Large intestine (tissue), 3 donors: ENCODE measurements at regions not wholly inside any gene's neighbourhood (a gene's known extent, or its start where the extent isn't known, plus 50 kb on each side); places are given as distances from the start of the nearest gene placed in this dataset.

Experiments
- DNase-seq, 2 donors: peaks; one replicate each; pipeline versions ENCODE4 v3.0.0 to v3.0.0-alpha.2; 2013
- H3K27ac ChIP-seq: one replicate; pipeline ENCODE4 v1.5.1; 2013; ENCODE audit warnings: low read length
- H3K27me3 ChIP-seq: 2 replicates; pipeline ENCODE4 v1.6.1; 2013; ENCODE audit warnings: low read length; ENCODE audit not compliant: control insufficient read depth, insufficient read depth
- H3K36me3 ChIP-seq: 2 replicates; pipeline ENCODE4 v1.6.1; 2013; ENCODE audit warnings: low read length; ENCODE audit not compliant: control insufficient read depth, insufficient read depth
- H3K4me1 ChIP-seq: one replicate; pipeline ENCODE4 v1.6.1; 2013; ENCODE audit warnings: low read length; ENCODE audit not compliant: control insufficient read depth, insufficient read depth
- H3K4me3 ChIP-seq: one replicate; pipeline ENCODE4 v1.5.1; 2013; ENCODE audit warnings: low read length
- H3K9me3 ChIP-seq: one replicate; pipeline ENCODE4 v1.6.1; 2013; ENCODE audit warnings: mild to moderate bottlenecking, low read depth, low read length, moderate library complexity; ENCODE audit not compliant: control insufficient read depth
- WGBS: methylation state at CpG from one replicate; pipeline ENCODE4 v1.1.5; 2013; ENCODE audit warnings: low lambda C conversion rate; ENCODE audit not compliant: insufficient coverage; 5-methylcytosine and 5-hydroxymethylcytosine counted together

DNA sequence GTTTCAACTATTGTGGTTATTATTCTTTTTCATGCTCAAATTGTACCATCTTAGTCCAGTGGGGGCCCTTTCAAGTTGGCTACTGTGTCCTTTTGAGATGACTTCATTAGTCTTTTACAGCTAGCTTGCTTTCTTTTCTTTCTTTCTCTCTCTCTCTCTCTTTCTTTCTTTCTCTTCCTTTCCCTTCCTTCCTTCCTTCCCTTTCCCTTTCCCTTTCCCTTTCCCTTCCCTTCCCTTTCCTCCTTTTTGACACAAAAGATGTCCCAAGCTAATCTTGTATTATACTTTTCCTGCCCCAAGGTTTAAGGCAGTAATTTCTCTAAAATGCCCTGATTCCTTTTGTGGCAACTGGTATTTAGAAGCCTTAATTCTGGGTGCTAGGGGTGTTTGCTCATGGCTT, 213.0 kb upstream of the TBC1D5 start:
- Histone ChIP-seq H3K4me1 (no peaks in the 10 kb centered on the region), H3K9me3 (no peaks in the 10 kb centered on the region), H3K27ac (no peak overlapping the region), H3K36me3 (no peaks in the 10 kb centered on the region), H3K4me3 (no peak overlapping the region), H3K27me3 (no peaks in the 10 kb centered on the region)
- DNase-seq = no peak

DNA sequence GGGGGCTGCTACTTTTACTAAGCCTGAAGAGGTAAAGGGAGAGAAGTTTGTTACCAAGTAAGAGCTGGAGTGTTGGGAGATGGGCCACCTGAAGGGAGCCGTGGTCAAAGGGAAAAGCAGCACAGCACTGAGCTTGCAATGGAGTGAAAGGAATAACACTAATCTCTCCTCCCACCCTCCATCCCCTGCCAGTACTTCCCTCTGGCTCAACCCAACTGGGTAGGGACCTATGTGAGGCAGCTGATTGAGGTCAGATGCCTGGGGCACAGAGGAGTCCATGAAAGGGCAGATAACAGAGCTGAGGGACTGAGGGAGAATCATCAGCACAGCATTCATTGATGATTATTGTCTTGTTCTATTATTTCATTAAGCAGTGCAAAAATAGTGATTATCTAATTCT, 212.4 kb upstream of the TBC1D5 start:
- DNase-seq = no peak
- Histone ChIP-seq H3K27me3 (no peaks in the 10 kb centered on the region), H3K4me3 (no peak overlapping the region), H3K36me3 (no peaks in the 10 kb centered on the region), H3K9me3 (no peaks in the 10 kb centered on the region), H3K4me1 (no peaks in the 10 kb centered on the region), H3K27ac (no peak overlapping the region)
- WGBS = no CpG with 5 or more reads among the region's 1 CpG

DNA sequence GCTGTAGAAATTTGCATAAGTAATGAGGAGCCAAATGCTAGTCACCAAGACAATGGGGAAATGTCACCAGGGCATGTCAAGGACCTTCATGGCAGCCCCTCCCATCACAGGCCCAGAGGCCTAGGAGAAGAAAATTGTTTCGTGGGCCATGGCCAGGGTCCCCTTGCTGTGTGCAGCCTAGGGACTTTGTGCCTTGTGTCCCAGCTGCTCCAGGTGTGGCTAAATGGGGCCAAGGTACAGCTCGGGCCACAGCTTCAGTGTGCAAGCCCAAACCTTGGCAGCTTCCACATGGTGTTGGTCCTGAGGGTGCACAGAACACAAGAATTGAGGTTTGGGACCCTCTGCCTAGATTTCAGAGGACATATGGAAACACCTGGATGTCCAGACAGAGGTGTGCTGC, 208.8 kb upstream of the TBC1D5 start:
- H3K27ac ChIP-seq = no peak overlapping the region
- DNase-seq = no peak

DNA sequence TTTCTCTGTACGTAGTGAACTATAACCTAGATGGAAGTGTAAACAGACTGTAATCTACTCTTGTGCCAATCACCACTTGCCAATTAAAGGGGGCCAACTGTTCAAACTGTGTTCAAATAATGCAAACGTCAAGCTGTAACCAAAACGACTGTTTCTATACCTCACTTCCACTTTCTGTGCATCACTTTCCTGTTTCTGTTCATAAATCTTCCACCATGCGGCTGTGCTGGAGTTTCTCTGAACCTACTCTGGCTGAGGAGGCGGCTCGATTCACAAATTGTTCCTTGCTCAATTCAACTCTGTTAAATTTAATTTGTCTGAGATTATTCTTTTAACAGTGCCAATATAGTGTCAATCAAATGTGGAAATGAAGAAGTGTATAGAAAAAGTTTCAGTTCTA, 206.7 kb upstream of the TBC1D5 start:
- WGBS = 11% methylated on average over 2 of the region's 6 CpGs
- no peaks in the 10 kb centered on the region for H3K9me3 ChIP-seq
- no peaks in the 10 kb centered on the region for H3K36me3 ChIP-seq
- H3K27me3 ChIP-seq = no peaks in the 10 kb centered on the region
- no peak for DNase-seq
- H3K4me1 ChIP-seq = no peaks in the 10 kb centered on the region
- H3K4me3 ChIP-seq = no peak overlapping the region
- no peak overlapping the region for H3K27ac ChIP-seq

More for the DNA sequence above, 208.8 kb upstream of the TBC1D5 start:
- H3K36me3 ChIP-seq = no peaks in the 10 kb centered on the region
- WGBS = no CpG with 5 or more reads among the region's 2 CpGs
- no peaks in the 10 kb centered on the region for H3K4me1 ChIP-seq
- no peak overlapping the region for H3K4me3 ChIP-seq
- no peaks in the 10 kb centered on the region for H3K9me3 ChIP-seq
- no peaks in the 10 kb centered on the region for H3K27me3 ChIP-seq

DNA sequence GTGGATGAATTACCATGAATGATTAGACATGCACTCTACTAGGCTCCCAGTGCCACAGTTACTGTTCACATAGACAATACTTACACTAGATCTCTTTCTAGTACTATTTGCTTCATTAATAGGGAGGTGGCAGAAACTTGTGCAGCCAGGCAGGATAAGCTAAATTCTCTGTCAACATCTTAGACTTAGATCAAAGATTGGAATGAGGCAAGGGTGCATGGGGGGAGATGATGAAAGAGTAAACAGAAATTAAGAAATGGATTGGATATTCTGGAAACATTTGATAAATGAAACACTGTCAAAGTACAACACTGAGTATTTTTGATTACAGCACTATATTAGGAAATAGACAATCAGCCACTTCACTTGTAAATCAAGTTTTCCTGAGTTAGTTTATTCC, 205.4 kb upstream of the TBC1D5 start:
- no peaks in the 10 kb centered on the region for H3K9me3 ChIP-seq
- no peaks in the 10 kb centered on the region for H3K4me1 ChIP-seq
- H3K36me3 ChIP-seq = no peaks in the 10 kb centered on the region
- H3K27ac ChIP-seq = no peak overlapping the region
- H3K4me3 ChIP-seq = no peak overlapping the region
- DNase-seq = no peak
- no peaks in the 10 kb centered on the region for H3K27me3 ChIP-seq

DNA sequence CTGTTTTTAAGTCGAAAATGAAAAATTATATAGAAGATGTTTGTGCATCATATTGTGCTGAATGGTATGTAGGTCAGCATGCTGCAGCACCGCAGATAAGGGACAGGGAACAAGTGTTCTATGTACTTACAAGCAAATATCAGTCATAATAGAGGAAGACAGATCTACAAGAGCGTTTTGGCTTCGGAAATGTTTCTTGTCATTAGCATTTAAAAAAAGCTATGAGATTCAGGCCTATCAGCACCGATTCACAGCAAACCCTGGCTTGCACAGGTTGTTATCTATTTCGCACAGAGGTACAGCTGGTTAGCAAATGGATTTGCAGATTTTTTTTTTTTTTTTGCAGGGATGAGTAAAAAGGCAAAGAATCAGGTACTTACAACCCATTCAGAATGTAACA, 204.2 kb upstream of the TBC1D5 start:
- 100% methylated on average over 3 of the region's 6 CpGs for WGBS
- no peaks in the 10 kb centered on the region for H3K36me3 ChIP-seq
- H3K27ac ChIP-seq = no peak overlapping the region
- H3K4me1 ChIP-seq = no peaks in the 10 kb centered on the region
- H3K9me3 ChIP-seq = no peaks in the 10 kb centered on the region
- H3K27me3 ChIP-seq = no peaks in the 10 kb centered on the region
- DNase-seq = no peak
- no peak overlapping the region for H3K4me3 ChIP-seq

DNA sequence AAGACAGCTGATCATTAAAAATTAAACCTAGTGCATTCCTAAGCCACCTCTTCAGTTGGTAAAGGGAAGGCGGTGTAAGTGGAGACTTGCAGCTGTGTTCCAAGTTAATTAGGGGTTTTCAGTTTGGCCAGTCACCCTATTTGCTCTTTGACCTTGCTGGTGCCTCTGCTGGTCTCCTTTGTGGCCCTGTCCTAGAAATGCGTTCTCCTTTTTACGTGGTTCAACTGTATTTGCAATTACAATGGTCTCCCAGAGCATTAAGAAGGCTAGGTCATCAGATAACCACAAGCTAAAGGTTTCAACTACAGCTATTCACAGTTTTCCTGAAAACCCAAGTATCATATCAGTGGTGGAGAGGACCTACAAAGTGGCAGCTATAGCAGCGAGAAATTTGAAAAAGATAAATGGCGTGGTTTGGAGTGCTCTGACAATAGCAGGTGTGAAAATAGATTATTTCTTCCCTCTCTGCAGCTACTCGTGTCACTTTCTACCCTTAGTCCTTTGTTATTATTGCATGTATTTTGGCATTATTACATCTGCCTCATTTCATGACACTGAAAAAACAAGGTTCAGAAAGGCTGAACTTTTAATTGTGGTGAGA, 203.5 kb upstream of the TBC1D5 start:
- H3K9me3 ChIP-seq = no peaks in the 10 kb centered on the region
- 100% methylated on average over 2 of the region's 6 CpGs for WGBS
- no peaks in the 10 kb centered on the region for H3K4me1 ChIP-seq
- no peak overlapping the region for H3K27ac ChIP-seq
- no peak for DNase-seq
- no peaks in the 10 kb centered on the region for H3K36me3 ChIP-seq
- H3K4me3 ChIP-seq = no peak overlapping the region
- no peaks in the 10 kb centered on the region for H3K27me3 ChIP-seq

DNA sequence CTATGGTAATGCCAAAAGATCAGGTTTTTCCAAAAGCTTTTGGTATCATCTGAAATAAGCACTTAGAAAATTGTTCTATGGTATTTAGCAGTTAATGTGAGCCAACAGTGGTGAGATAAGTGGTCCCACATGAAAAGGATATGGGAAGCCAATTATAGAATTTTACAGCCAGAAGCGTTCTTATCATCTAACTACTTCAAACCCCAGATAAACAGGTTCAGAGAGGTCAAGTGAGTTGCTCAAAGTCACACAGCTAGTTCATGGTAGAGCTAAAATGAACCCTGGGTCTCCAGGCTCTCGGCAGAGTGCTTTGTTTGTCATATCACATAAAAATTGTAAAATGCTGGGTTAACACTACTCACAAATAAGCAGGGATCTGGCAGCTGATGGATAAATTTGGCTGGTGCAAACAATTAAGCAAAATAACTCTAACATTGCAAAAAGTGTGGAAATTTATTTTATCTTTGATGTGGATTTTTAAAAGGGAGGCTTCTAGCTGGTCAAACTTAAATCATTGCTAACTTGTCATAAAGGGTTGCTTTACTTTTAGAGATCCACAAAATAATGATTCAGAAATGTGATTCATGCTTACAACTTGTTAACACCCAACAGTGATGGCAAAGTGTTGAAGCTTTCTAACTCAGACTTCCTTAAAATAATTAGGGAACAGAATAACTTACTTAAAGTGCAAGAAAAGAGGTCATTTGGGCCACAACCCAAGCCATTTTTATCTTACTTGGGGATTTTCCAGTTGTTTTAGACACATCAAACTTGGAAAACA, 202.8 kb upstream of the TBC1D5 start:
- Histone ChIP-seq H3K27me3 (no peaks in the 10 kb centered on the region), H3K4me3 (no peak overlapping the region), H3K27ac (no peak overlapping the region), H3K9me3 (no peaks in the 10 kb centered on the region), H3K36me3 (no peaks in the 10 kb centered on the region), H3K4me1 (no peaks in the 10 kb centered on the region)
- no peak for DNase-seq
- 20% methylated on average over 1 of the region's 2 CpGs for WGBS

DNA sequence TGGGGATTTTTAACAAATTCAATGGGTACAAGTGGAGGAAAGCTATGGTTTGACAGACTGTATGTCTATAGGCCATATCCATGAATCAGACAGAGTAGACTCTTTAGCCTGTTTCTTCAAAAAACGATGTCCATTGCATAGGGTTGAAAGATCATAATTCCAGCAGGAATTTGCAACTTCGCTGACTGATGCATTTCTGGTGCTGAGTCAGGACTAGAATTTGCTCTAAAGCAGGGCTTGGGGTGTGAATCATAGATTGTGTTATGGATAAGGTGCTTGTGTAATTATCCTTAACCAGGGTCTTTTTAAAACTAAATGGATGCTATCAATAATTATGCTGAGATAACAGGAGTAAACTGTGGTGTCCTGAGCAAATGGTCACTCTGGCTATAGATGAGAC, 200.4 kb upstream of the TBC1D5 start:
- H3K4me1 ChIP-seq = no peaks in the 10 kb centered on the region
- H3K9me3 ChIP-seq = no peaks in the 10 kb centered on the region
- H3K27ac ChIP-seq = no peak overlapping the region
- no peaks in the 10 kb centered on the region for H3K27me3 ChIP-seq
- no peak overlapping the region for H3K4me3 ChIP-seq
- no CpG with 5 or more reads among the region's 2 CpGs for WGBS
- DNase-seq = no peak
- no peaks in the 10 kb centered on the region for H3K36me3 ChIP-seq

DNA sequence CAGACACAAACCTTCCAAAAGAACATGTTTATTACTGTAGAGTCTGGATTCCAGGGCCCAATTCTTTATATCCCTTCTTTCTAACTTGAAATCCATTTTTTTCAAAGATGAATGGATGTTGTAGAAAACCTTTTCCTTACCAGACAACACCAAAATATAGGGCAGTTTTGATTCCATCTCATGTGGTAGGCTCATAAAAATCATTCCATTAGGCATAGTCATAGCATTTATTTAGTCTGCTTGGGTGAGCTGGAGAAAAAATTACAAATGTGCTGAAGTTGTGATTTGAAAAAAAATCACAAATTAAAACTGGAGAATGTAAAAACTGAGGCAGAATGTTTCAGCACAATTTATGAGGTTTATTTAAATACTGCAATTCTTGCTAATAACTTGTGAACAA, 199.3 kb upstream of the TBC1D5 start:
- no peaks in the 10 kb centered on the region for H3K4me1 ChIP-seq
- H3K27ac ChIP-seq = no peak overlapping the region
- no peaks in the 10 kb centered on the region for H3K9me3 ChIP-seq
- no peak overlapping the region for H3K4me3 ChIP-seq
- no peak for DNase-seq
- H3K36me3 ChIP-seq = no peaks in the 10 kb centered on the region
- H3K27me3 ChIP-seq = no peaks in the 10 kb centered on the region

DNA sequence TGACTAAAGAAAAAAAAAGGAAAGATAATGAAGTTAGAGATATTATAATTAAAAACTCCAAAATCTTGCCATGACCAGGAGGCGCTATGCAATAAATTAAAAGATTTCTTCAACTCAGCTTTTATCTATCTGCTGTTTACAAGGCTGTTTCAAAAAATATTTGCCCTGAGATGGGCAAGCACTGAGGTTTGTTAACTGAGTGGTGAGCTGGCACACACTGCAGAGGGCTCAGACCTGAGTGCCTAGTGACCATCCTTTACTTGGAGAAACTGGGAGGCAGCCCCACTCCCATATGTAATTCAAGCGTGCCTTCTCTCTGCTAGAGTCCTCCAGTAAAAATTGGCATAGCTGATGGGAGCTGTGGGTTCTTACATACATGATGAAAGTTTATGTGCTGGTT, 198.7 kb upstream of the TBC1D5 start:
- Histone ChIP-seq H3K36me3 (no peaks in the 10 kb centered on the region), H3K4me1 (no peaks in the 10 kb centered on the region), H3K4me3 (no peak overlapping the region), H3K27ac (no peak overlapping the region), H3K9me3 (no peaks in the 10 kb centered on the region), H3K27me3 (no peaks in the 10 kb centered on the region)
- 92% methylated on average over 2 of the region's 2 CpGs for WGBS
- DNase-seq = no peak
